ENCODE measurements at regions not wholly inside any gene's neighbourhood (a gene's known extent, or its start where the extent isn't known, plus 50 kb on each side); places are given as distances from the start of the nearest gene placed in this dataset.

- Histone ChIP-seq H4K20me1 (replicated peaks in 1 of 2; ENCODE audit: control insufficient read depth in 1 of 2, insufficient read depth in 2 of 2, low read length in 2 of 2) (no peaks in the 10 kb centered on the region), H3K23me2 (ENCODE audit: low read depth, low read length) (no peaks in the 10 kb centered on the region), H2BK15ac (ENCODE audit: low read length) (no peak overlapping the region), H3K9ac (replicated peaks in 1 of 4; ENCODE audit: extremely low read depth in 1 of 4, low read depth in 3 of 4, low read length in 3 of 4) (no peak overlapping the region), H4K5ac (ENCODE audit: insufficient read length, low read depth, low read length) (no peak overlapping the region), H3K4me1 (replicated peaks in 1 of 4; ENCODE audit: control insufficient read depth in 3 of 4, insufficient read depth in 4 of 4, low read length in 3 of 4) (no peaks in the 10 kb centered on the region), H2BK5ac (ENCODE audit: low read depth, low read length) (no peak overlapping the region), H3K4ac (replicated peaks; ENCODE audit: insufficient read length, low read depth, low read length) (no peak overlapping the region), H3K27ac (ENCODE audit: low read depth, low read length) (no peak overlapping the region), H2AK5ac (ENCODE audit: low read depth, low read length) (no peak overlapping the region), H3K36me3 (ENCODE audit: control insufficient read depth in 2 of 4, insufficient read depth in 4 of 4, low read length in 3 of 4) (no peaks in the 10 kb centered on the region), H4K91ac (replicated peaks; ENCODE audit: insufficient read length, low read length) (no peak overlapping the region), H3K79me2 (ENCODE audit: control insufficient read depth in 1 of 2, insufficient read depth in 2 of 2, low read length in 2 of 2) (no peaks in the 10 kb centered on the region), H3K56ac (replicated peaks; ENCODE audit: insufficient read length, low read depth, low read length) (no peak overlapping the region), H3K23ac (ENCODE audit: insufficient read length) (no peak overlapping the region), H3K79me1 (ENCODE audit: low read depth, low read length) (no peaks in the 10 kb centered on the region), H4K8ac (ENCODE audit: extremely low read depth, insufficient read depth, low read length) (no peak overlapping the region), H2BK120ac (replicated peaks; ENCODE audit: low read depth, low read length) (no peak overlapping the region), H2BK12ac (ENCODE audit: low read depth, low read length) (no peak overlapping the region), H3K14ac (ENCODE audit: insufficient read length) (no peak overlapping the region), H3K4me3 (ENCODE audit: extremely low read depth in 1 of 4, insufficient read depth in 2 of 4, low read depth in 3 of 4, low read length in 4 of 4) (no peak overlapping the region), H2BK20ac (ENCODE audit: low read length) (no peak overlapping the region), H3K18ac (ENCODE audit: extremely low read depth, low read length) (no peak overlapping the region), H2AFZ (ENCODE audit: low read length) (no peak overlapping the region), H3K9me3 (ENCODE audit: insufficient read depth in 2 of 2, low read depth in 1 of 2, low read length in 1 of 2) (no peaks in the 10 kb centered on the region), H3K27me3 (replicated peaks in 1 of 4; ENCODE audit: control insufficient read depth in 3 of 4, extremely low read depth in 1 of 4, insufficient read depth in 3 of 4, low read length in 3 of 4) (peaks cover 0 to 1% (median 0%) of the 10 kb centered on the region in 4 experiments; a peak in 1 of 7 replicates), H3K4me2 (ENCODE audit: insufficient read depth in 1 of 2, low read depth in 2 of 2, low read length in 2 of 2) (no peak overlapping the region)
- CTCF ChIA-PET (ENCODE audit: partially characterized antibody) = interaction anchor here (1.0 kb wide), 1 partner anchor 32 kb away, joined by 4 read pairs; no protein-coding TSS in a partner anchor
- WGBS, 2 experiments (ENCODE audit: extremely low coverage in 1 of 2, insufficient coverage in 1 of 2, insufficient read length in 1 of 2, insufficient replicate concordance in 2 of 2, low coverage in 1 of 2, low lambda C conversion rate in 2 of 2, missing lambda C conversion rate in 1 of 2) = 90% methylated on average over 4 of the region's 4 CpGs; no CpG with 5 or more reads in 1 of the 2 experiments
- DNase-seq (ENCODE audit: low read depth in 1 of 2, low spot score in 2 of 2) = no peak
- POLR2A ChIA-PET (ENCODE audit: partially characterized antibody) = no interaction called here
- no peak for FAIRE-seq
- TF ChIP-seq POU5F1 (IDR thresholded peaks at IDR 0.05; ENCODE audit: low read depth, low read length) (no peak), TEAD4 (IDR thresholded peaks at IDR 0.05; ENCODE audit: low read depth, low read length) (no peak), KDM1A (IDR thresholded peaks at IDR 0.05; ENCODE audit: borderline replicate concordance, low read length) (no peak), KDM5A (IDR thresholded peaks at IDR 0.05; ENCODE audit: low read length) (no peak), E2F6 (IDR thresholded peaks at IDR 0.05) (no peak)
Observed at GRCh38 chr17:13678841-13679240, 77.1 kb upstream of the HS3ST3A1 start.

Measured in H1 (cell line).